Skin epidermis (tissue), 12 donors: ENCODE measurements at regions not wholly inside any gene's neighbourhood (a gene's known extent, or its start where the extent isn't known, plus 50 kb on each side); places are given as distances from the start of the nearest gene placed in this dataset.
"Not testable (repeated sequence)": the region's sequence is repeated elsewhere in the genome, so short reads cannot be mapped to it uniquely, and the experiment has no call there.

Source experiments
- H3K27ac ChIP-seq, 21 experiments: fragments of 200-600 bp; sonication (generic) in 11 of 21; one replicate each; pipeline ENCODE4 v1.5.0; 2020; ENCODE audit warnings: mild to moderate bottlenecking in 3 of 21, inconsistent platforms in 2 of 21, moderate library complexity in 2 of 21
- H3K4me3 ChIP-seq, 7 experiments: fragments of 200-600 bp; sonication (generic) in 2 of 7; one replicate each; pipeline ENCODE4 v1.5.0; 2020; ENCODE audit warnings: inconsistent platforms in 2 of 7, mild to moderate bottlenecking in 2 of 7, moderate library complexity in 1 of 7

- peak overlapping the region in 2 of 21 experiments; percentile 7 to 54 for H3K27ac ChIP-seq
Observed at GRCh38 chrY:7280151-7280740, 368.7 kb upstream of the AMELY start.

GRCh38 chrY:7275751-7276150 lies 364.2 kb upstream of the AMELY start:
- H3K4me3 ChIP-seq = peak overlapping the region in 6 of 7 experiments; percentile 64 to 80 (median 75)
- H3K27ac ChIP-seq = peak overlapping the region in 11 of 21 experiments; percentile 44 to 98 (median 93)

More at GRCh38 chrY:7280151-7280740, 368.7 kb upstream of the AMELY start:
- not testable (repeated sequence) for H3K4me3 ChIP-seq

DNA sequence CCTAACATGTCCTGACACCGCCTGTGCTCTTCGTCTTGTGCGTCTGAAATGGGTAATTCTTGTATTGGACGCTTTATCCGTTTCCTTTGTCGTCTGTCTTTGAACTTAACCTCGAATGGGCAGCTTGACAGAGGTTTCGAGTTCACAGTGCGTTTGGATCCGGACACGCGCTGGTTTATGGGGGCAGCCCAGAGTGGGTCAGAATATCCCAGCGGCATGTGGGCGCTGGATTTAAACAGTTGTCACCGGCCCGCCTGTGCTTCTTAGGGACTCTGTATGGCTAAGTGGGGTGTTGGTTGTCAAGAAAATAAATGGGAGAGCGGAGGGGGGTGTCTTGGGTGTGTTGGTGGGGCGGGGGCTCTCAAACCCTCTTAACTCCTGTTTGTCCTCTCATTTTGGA lies 363.5 kb upstream of the AMELY start:
- H3K4me3 ChIP-seq = peak overlapping the region in 6 of 7 experiments; percentile 64 to 80 (median 75)
- peak overlapping the region in 12 of 21 experiments; percentile 74 to 98 (median 92) for H3K27ac ChIP-seq

DNA sequence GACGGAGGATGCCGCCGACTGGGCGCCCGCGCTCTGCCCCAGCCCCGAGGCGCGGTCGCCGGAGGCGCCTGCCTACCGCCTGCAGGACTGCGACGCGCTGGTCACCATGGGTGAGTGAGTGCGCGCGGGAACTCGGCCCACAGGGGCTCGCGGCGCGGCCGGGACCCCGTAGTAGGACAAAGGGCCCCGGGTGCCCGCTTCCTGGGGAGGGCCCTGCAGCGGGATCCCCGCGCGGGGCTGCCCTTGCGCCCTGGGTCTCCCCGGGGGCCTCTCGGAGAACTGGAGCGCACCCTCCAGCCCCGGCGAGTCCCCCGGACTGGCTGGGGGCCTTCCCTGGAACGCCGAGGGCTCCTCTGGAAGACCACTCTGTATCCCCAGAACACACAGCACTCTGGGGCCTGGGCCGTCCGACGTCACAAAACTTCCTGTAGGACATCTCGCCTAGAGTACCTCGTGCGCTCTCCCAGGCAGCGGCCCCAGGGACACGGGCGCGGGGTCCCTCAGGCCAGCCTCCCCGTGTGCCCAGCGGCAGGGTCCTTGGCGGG lies 362.9 kb upstream of the AMELY start:
- H3K27ac ChIP-seq = peak overlapping the region in 12 of 21 experiments; percentile 74 to 98 (median 92)

GRCh38 chrY:7273587-7274203 lies 362.1 kb upstream of the AMELY start:
- H3K4me3 ChIP-seq = peak overlapping the region in 6 of 7 experiments; percentile 64 to 80 (median 75)
- H3K27ac ChIP-seq = peak overlapping the region in 12 of 21 experiments; percentile 74 to 98 (median 92)

More for the DNA sequence above, 362.9 kb upstream of the AMELY start:
- peak overlapping the region in 6 of 7 experiments; percentile 64 to 80 (median 75) for H3K4me3 ChIP-seq

DNA sequence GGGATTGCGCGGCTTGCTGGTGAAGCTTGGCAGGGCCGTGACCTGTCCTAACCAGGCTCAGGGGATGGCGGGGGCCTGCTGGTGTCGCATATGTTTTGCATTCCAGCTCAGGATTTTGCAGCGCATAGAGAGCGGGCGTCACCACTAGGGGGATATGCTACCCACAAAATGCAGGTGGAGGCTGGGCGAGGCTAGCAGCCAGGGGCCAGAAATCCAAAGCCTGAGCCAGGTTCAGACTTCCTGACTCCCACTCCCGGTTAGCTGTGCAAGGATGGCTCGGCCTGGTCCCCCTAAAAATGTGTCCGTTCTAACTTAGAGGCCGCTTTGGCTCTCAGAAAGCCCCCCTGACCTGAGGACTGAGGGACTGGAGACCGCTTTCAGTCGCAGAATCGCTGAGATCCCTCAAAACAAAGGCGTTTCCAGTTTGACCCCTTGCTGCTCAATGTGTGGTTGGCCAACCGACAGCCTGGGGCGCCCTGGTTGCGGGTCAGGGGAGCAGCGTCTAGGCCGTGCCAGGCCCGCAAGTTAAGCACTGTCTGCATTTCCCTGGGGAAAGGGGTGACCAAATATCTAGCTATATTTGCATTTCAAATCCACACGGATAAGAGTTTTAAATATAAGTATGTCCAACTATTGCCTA lies 361.1 kb upstream of the AMELY start:
- peak overlapping the region in 6 of 7 experiments; percentile 64 to 80 (median 75) for H3K4me3 ChIP-seq
- H3K27ac ChIP-seq = peak overlapping the region in 11 of 21 experiments; percentile 90 to 98 (median 93)

DNA sequence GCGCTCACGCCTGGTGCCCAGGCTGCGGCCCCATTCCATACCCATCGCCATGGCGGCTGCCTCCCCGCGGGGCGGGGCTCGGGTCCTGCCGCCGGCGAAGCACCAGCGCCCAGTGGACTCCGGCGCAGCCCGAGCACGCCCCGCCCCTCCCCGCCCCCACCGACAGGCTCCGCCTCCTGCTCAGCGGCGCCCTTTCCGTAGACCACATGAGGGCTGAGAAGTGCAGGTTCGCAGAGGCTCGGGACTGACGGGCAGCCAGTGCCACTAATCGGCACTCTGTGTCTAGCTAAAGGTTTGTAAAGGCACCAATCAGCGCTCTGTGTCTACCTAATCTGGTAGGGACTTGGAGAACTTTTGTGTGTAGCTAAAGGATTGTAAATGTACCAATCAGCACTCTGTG lies 352.2 kb upstream of the AMELY start:
- Histone ChIP-seq H3K4me3 (no peak overlapping the region), H3K27ac (no peak overlapping the region)

- no peak overlapping the region for H3K27ac ChIP-seq
- no peak overlapping the region for H3K4me3 ChIP-seq
Observed at GRCh38 chrY:7262531-7262930, 351.0 kb upstream of the AMELY start.

GRCh38 chrY:7261254-7261653 lies 349.7 kb upstream of the AMELY start:
- no peak overlapping the region for H3K4me3 ChIP-seq
- H3K27ac ChIP-seq = no peak overlapping the region

- no peak overlapping the region for H3K4me3 ChIP-seq
- H3K27ac ChIP-seq = no peak overlapping the region
Observed at GRCh38 chrY:7240101-7240500, 328.5 kb upstream of the AMELY start.

- no peak overlapping the region for H3K27ac ChIP-seq
- no peak overlapping the region for H3K4me3 ChIP-seq
Observed at GRCh38 chrY:7211971-7212370, 300.4 kb upstream of the AMELY start.

GRCh38 chrY:7204456-7204855 lies 292.9 kb upstream of the AMELY start:
- no peak overlapping the region for H3K4me3 ChIP-seq
- H3K27ac ChIP-seq = no peak overlapping the region

GRCh38 chrY:7182591-7182990 lies 271.0 kb upstream of the AMELY start:
- H3K27ac ChIP-seq = no peak overlapping the region
- no peak overlapping the region for H3K4me3 ChIP-seq

DNA sequence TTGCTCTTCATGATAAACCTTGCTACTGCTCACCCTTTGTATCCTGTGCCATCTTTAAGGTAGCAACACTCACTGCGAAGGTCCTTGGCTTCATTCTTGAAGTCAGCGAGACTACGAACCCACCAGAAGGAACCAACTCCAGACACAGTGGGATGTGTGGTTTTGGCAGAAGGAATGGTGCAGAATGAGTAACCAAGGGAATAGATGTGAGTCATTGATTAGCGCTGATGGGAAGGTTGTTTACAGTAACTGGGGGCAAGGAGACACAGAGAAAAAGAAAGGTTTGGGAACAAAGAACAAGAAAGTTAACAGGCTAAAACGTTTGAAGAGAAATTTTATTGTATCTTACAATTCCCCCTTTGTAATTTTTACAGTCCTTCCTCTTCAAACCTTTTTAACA lies 266.1 kb upstream of the AMELY start:
- Histone ChIP-seq H3K4me3 (no peak overlapping the region), H3K27ac (peak overlapping the region in 2 of 21 experiments; percentile 37 to 62)

DNA sequence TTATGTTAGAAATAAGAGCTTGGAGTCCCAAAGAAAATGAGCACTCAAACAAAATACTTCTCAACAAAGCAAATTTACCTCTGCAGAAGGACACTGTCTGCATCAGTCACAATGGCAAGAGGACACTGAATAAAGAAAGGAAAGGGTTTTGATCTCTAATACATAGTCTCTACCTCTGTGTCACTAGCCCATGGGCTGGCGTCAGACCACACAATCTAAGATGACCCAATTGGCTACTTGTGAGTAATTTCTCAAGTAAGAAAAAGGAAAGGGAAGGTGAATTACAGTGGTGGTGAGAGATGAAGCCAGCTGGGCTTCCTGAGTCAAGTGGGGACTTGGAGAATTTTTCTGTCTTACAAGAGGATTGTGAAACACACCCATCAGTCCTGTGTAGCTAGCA lies 257.9 kb upstream of the AMELY start:
- H3K4me3 ChIP-seq = no peak overlapping the region
- H3K27ac ChIP-seq = no peak overlapping the region

GRCh38 chrY:7141477-7141876 lies 229.9 kb upstream of the AMELY start:
- H3K27ac ChIP-seq = no peak overlapping the region

More at GRCh38 chrY:7141477-7141876, 229.9 kb upstream of the AMELY start:
- H3K4me3 ChIP-seq = no peak overlapping the region
